Ovary (tissue), 3 donors: ENCODE measurements at regions not wholly inside any gene's neighbourhood (a gene's known extent, or its start where the extent isn't known, plus 50 kb on each side); places are given as distances from the start of the nearest gene placed in this dataset.

ENCODE experiments used
- EP300 ChIP-seq: sonication (generic); formaldehyde crosslinking; IDR thresholded peaks from one replicate; pipeline ENCODE4 v1.6.1; 2017; ENCODE audit warnings: antibody characterized with exemption
- POLR2A ChIP-seq: fragments of 450-650 bp; IDR thresholded peaks from one replicate; pipeline ENCODE4 v1.6.1; 2017; ENCODE audit warnings: antibody characterized with exemption, mild to moderate bottlenecking, moderate library complexity
- TF ChIP-seq, protein P1 (sequence below), 3 donors: fragments of 450-650 bp in 2 of 3; fragments of 200-600 bp in 1 of 3; IDR thresholded peaks; one replicate each; pipeline versions ENCODE4 v1.5.1 to v1.8.0; 2016 to 2022; ENCODE audit warnings: antibody characterized with exemption in 3 of 3, mild to moderate bottlenecking in 1 of 3
- donor health status: DM: no; HTN: no; CAD: no.

DNA sequence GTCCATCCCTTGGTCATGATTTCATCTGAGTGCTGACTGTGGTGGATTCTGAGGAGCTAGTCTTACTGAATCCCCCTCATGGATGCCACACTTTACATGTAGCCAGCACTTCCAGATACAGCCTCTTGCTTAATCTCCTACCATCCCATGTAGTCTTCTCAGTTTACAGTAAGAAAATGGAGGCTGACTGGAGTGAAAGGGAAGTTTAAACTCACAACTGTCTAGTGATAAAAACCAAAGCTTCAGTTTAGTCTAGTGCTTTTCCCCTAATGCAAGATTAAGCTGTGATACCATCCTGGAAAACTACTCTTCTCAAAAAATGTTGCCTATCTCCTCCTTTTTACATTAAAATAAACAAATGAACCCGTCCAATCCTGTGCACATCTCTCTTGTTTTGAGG, 146.8 kb upstream of the HES1 start:
- TF ChIP-seq, protein P1, sequence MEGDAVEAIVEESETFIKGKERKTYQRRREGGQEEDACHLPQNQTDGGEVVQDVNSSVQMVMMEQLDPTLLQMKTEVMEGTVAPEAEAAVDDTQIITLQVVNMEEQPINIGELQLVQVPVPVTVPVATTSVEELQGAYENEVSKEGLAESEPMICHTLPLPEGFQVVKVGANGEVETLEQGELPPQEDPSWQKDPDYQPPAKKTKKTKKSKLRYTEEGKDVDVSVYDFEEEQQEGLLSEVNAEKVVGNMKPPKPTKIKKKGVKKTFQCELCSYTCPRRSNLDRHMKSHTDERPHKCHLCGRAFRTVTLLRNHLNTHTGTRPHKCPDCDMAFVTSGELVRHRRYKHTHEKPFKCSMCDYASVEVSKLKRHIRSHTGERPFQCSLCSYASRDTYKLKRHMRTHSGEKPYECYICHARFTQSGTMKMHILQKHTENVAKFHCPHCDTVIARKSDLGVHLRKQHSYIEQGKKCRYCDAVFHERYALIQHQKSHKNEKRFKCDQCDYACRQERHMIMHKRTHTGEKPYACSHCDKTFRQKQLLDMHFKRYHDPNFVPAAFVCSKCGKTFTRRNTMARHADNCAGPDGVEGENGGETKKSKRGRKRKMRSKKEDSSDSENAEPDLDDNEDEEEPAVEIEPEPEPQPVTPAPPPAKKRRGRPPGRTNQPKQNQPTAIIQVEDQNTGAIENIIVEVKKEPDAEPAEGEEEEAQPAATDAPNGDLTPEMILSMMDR (IDR thresholded peaks at IDR 0.05), result no peak
- no peak for TF ChIP-seq POLR2A
- TF ChIP-seq EP300, result no peak
